MM.1S (cell line): ENCODE measurements at regions not wholly inside any gene's neighbourhood (a gene's known extent, or its start where the extent isn't known, plus 50 kb on each side); places are given as distances from the start of the nearest gene placed in this dataset.
"Not testable (repeated sequence)": the region's sequence is repeated elsewhere in the genome, so short reads cannot be mapped to it uniquely, and the experiment has no call there.

Experiments
- DNase-seq: peaks from one replicate; pipeline ENCODE4 v3.0.0-alpha.2; 2015
- H2AFZ ChIP-seq: fragments of 300-600 bp; sonication (generic); 2 replicates; pipeline ENCODE4 v1.6.0; 2016; ENCODE audit warnings: antibody characterized with exemption, low read length
- H3F3A ChIP-seq: fragments of 300-600 bp; sonication (generic); 2 replicates; pipeline ENCODE4 v1.6.1; 2016; ENCODE audit warnings: mild to moderate bottlenecking, antibody characterized with exemption, low read length, moderate library complexity, mixed read lengths; ENCODE audit not compliant: insufficient read depth
- H3K27ac ChIP-seq: fragments of 300-600 bp; sonication (generic); 2 replicates; pipeline ENCODE4 v1.5.1; 2016; ENCODE audit warnings: mild to moderate bottlenecking, low read length
- H3K27me3 ChIP-seq: fragments of 300-600 bp; sonication (generic); replicated peaks from 2 replicates; pipeline ENCODE4 v1.6.0; 2016; ENCODE audit warnings: low read length; ENCODE audit not compliant: insufficient read depth
- H3K36me3 ChIP-seq: fragments of 300-600 bp; sonication (generic); replicated peaks from 2 replicates; pipeline ENCODE4 v1.6.1; 2016; ENCODE audit warnings: mild to moderate bottlenecking, low read length, mixed read lengths; ENCODE audit not compliant: insufficient read depth
- H3K4me1 ChIP-seq: fragments of 300-600 bp; sonication (generic); 2 replicates; pipeline ENCODE4 v1.6.1; 2016; ENCODE audit warnings: low read length, mixed read lengths
- H3K4me2 ChIP-seq: fragments of 300-600 bp; sonication (generic); 2 replicates; pipeline ENCODE4 v1.6.0; 2016; ENCODE audit warnings: low read depth, low read length
- H3K4me3 ChIP-seq: fragments of 300-600 bp; sonication (generic); 2 replicates; pipeline ENCODE4 v1.5.1; 2016; ENCODE audit warnings: low read length, mixed read lengths
- H3K79me2 ChIP-seq: fragments of 300-600 bp; sonication (generic); 2 replicates; pipeline ENCODE4 v1.6.1; 2016; ENCODE audit warnings: mixed run types, low read length, mixed read lengths
- H3K9ac ChIP-seq: fragments of 300-600 bp; sonication (generic); 2 replicates; pipeline ENCODE4 v1.6.1; 2016; ENCODE audit warnings: low read length, mixed read lengths
- H3K9me2 ChIP-seq: fragments of 300-600 bp; sonication (generic); replicated peaks from 2 replicates; pipeline ENCODE4 v1.6.1; 2016; ENCODE audit warnings: mild to moderate bottlenecking, low read length, mixed read lengths; ENCODE audit not compliant: insufficient read depth
- H3K9me3 ChIP-seq: fragments of 300-600 bp; sonication (generic); replicated peaks from 2 replicates; pipeline ENCODE4 v1.6.1; 2016; ENCODE audit warnings: mild to moderate bottlenecking, low read length, mixed read lengths; ENCODE audit not compliant: insufficient read depth
- H4K20me1 ChIP-seq: fragments of 300-600 bp; sonication (generic); 2 replicates; pipeline ENCODE4 v1.6.1; 2016; ENCODE audit warnings: mild to moderate bottlenecking, low read length, moderate library complexity, mixed read lengths; ENCODE audit not compliant: insufficient read depth
- CTCF ChIP-seq: fragments of 300-600 bp; sonication (generic); IDR thresholded peaks from 2 replicates; pipeline ENCODE4 v1.5.1; 2016; ENCODE audit warnings: antibody characterized with exemption, low read length, mixed read lengths
- EZH2 ChIP-seq: fragments of 300-600 bp; sonication (generic); optimal IDR thresholded peaks from 2 replicates; pipeline ENCODE3; 2017; ENCODE audit warnings: low read depth, mild to moderate bottlenecking, antibody characterized with exemption, low read length, mixed read lengths
- EZH2phosphoT487 ChIP-seq: fragments of 300-600 bp; sonication (generic); IDR thresholded peaks from 2 replicates; pipeline ENCODE4 v1.6.1; 2018; ENCODE audit warnings: antibody characterized with exemption, low read length

GRCh38 chr11:82403640-82404305, 329.9 kb downstream of the FAM181B start:
- H3K79me2 ChIP-seq, result no peaks in the 10 kb centered on the region
- no peak for TF ChIP-seq EZH2
- TF ChIP-seq CTCF, result no peak
- no peak for TF ChIP-seq EZH2phosphoT487
- H3K9ac ChIP-seq, result no peak overlapping the region
- H3K36me3 ChIP-seq, result no peaks in the 10 kb centered on the region
- no peaks in the 10 kb centered on the region for H3F3A ChIP-seq
- no peaks in the 10 kb centered on the region for H4K20me1 ChIP-seq
- no peaks in the 10 kb centered on the region for H3K9me3 ChIP-seq
- H3K4me3 ChIP-seq, result no peak overlapping the region
- no peak overlapping the region for H3K27ac ChIP-seq
- H3K4me1 ChIP-seq, result no peaks in the 10 kb centered on the region
- H3K27me3 ChIP-seq, result no peaks in the 10 kb centered on the region
- no peaks in the 10 kb centered on the region for H3K9me2 ChIP-seq
- DNase-seq, result no peak
- no peak overlapping the region for H3K4me2 ChIP-seq
- H2AFZ ChIP-seq, result no peak overlapping the region

- Histone ChIP-seq H3K9me2 (no peaks in the 10 kb centered on the region), H4K20me1 (no peaks in the 10 kb centered on the region), H3K9me3 (no peaks in the 10 kb centered on the region), H3K36me3 (no peaks in the 10 kb centered on the region), H3K79me2 (no peaks in the 10 kb centered on the region), H3K27me3 (no peaks in the 10 kb centered on the region), H3F3A (no peaks in the 10 kb centered on the region), H3K4me2 (no peak overlapping the region), H2AFZ (no peak overlapping the region), H3K4me1 (no peaks in the 10 kb centered on the region), H3K9ac (no peak overlapping the region), H3K27ac (no peak overlapping the region), H3K4me3 (no peak overlapping the region)
- no peak for DNase-seq
- TF ChIP-seq EZH2, result no peak
- TF ChIP-seq CTCF, result no peak
- no peak for TF ChIP-seq EZH2phosphoT487
These were observed 335.3 kb downstream of the FAM181B start for GRCh38 chr11:82398300-82398815.

GRCh38 chr11:82396639-82397038, 337.0 kb downstream of the FAM181B start:
- not testable (repeated sequence) for H3K4me1 ChIP-seq, H3K9ac ChIP-seq, H3K79me2 ChIP-seq, H3K27me3 ChIP-seq, H4K20me1 ChIP-seq, H3K9me3 ChIP-seq, H3F3A ChIP-seq, H3K4me3 ChIP-seq, H2AFZ ChIP-seq, H3K36me3 ChIP-seq, H3K27ac ChIP-seq, DNase-seq, H3K4me2 ChIP-seq, H3K9me2 ChIP-seq

GRCh38 chr11:82384308-82384707, 349.4 kb downstream of the FAM181B start:
- Histone ChIP-seq H3K9me2 (no peaks in the 10 kb centered on the region), H3K9me3 (no peaks in the 10 kb centered on the region), H3K4me1 (no peaks in the 10 kb centered on the region), H3K27ac (no peak overlapping the region), H3K9ac (no peak overlapping the region), H3K36me3 (no peaks in the 10 kb centered on the region), H3K79me2 (no peaks in the 10 kb centered on the region), H2AFZ (no peak overlapping the region), H4K20me1 (no peaks in the 10 kb centered on the region), H3K27me3 (no peaks in the 10 kb centered on the region), H3K4me3 (no peak overlapping the region), H3K4me2 (no peak overlapping the region), H3F3A (no peaks in the 10 kb centered on the region)
- TF ChIP-seq EZH2 (no peak), CTCF (0 out of 2 replicates have a peak, but pooled peaks have one; percentile 25)
- DNase-seq, result peak; percentile 41
